SU-DHL-6 (cell line): ENCODE measurements at regions not wholly inside any gene's neighbourhood (a gene's known extent, or its start where the extent isn't known, plus 50 kb on each side); places are given as distances from the start of the nearest gene placed in this dataset.

Experiments
- CTCF ChIP-seq: fragments of 200-600 bp; sonication (generic); IDR thresholded peaks from one replicate; pipeline ENCODE4 v1.5.1; 2017; ENCODE audit warnings: antibody characterized with exemption, mild to moderate bottlenecking, low read length, moderate library complexity; ENCODE audit not compliant: insufficient read depth, poor library complexity, severe bottlenecking
- EZH2phosphoT487 ChIP-seq: fragments of 200-600 bp; sonication (generic), shearing (Covaris generic); conservative IDR thresholded peaks from 2 replicates; pipeline ENCODE4 v1.6.1; 2018; ENCODE audit warnings: mild to moderate bottlenecking, antibody characterized with exemption, low read length, moderate library complexity, mixed read lengths

- TF ChIP-seq CTCF: no peak
- TF ChIP-seq EZH2phosphoT487: no peak
These were observed 506.9 kb downstream of the OCA2 start for GRCh38 chr15:27592036-27592760.
